Right atrium auricular region (tissue), 2 donors: ENCODE measurements at regions not wholly inside any gene's neighbourhood (a gene's known extent, or its start where the extent isn't known, plus 50 kb on each side); places are given as distances from the start of the nearest gene placed in this dataset.
A peak's percentile ranks its signal among the peaks of the same experiment; 100 is the strongest.

Experiments used
- DNase-seq: peaks from one replicate; pipeline ENCODE4 v3.0.0-alpha.2; 2019; ENCODE audit warnings: low spot score
- H3K27ac ChIP-seq, 2 donors: fragments of 200-600 bp; sonication (generic); 1 replicate in 1 of 2; 2 replicates in 1 of 2; pipeline ENCODE4 v1.5.1; 2016 to 2019
- H3K27me3 ChIP-seq, 2 donors: fragments of 200-600 bp; sonication (generic); one replicate each; pipeline versions ENCODE4 v1.5.1 to v1.6.0; 2017 to 2019
- H3K36me3 ChIP-seq: fragments of 200-600 bp; sonication (generic); one replicate; pipeline ENCODE4 v1.5.1; 2016
- H3K4me1 ChIP-seq, 2 donors: fragments of 200-600 bp; sonication (generic); one replicate each; pipeline versions ENCODE4 v1.5.1 to v1.6.0; 2017 to 2019
- H3K4me3 ChIP-seq, 2 donors: fragments of 200-600 bp; sonication (generic); 1 replicate in 1 of 2; 2 replicates in 1 of 2; pipeline ENCODE4 v1.5.1; 2017 to 2019; ENCODE audit warnings: mild to moderate bottlenecking in 1 of 2, moderate library complexity in 1 of 2
- H3K9me3 ChIP-seq, 2 donors: fragments of 200-600 bp; sonication (generic); one replicate each; pipeline ENCODE4 v1.5.1; 2019
- CTCF ChIP-seq, 2 donors: fragments of 200-600 bp; sonication (generic); IDR thresholded peaks; one replicate each; pipeline ENCODE4 v1.5.1; 2019; ENCODE audit warnings: antibody characterized with exemption in 2 of 2

GRCh38 chr3:70868561-70868960 lies 556.1 kb upstream of the MDFIC2 start:
- DNase-seq = no peak
- Histone ChIP-seq H3K36me3 (no peaks in the 10 kb centered on the region), H3K27ac (no peak overlapping the region), H3K4me3 (no peak overlapping the region), H3K27me3 (no peaks in the 10 kb centered on the region), H3K4me1 (no peaks in the 10 kb centered on the region), H3K9me3 (peaks cover 0 to 8% of the 10 kb centered on the region in 2 donors)
- TF ChIP-seq CTCF (IDR thresholded peaks at IDR 0.05) = no peak

GRCh38 chr3:70863049-70863448 lies 550.6 kb upstream of the MDFIC2 start:
- Histone ChIP-seq H3K9me3 (peaks cover 0 to 8% of the 10 kb centered on the region in 2 donors), H3K4me3 (no peak overlapping the region), H3K27me3 (no peaks in the 10 kb centered on the region), H3K36me3 (no peaks in the 10 kb centered on the region), H3K27ac (peak overlapping the region in 1 of 2 donors; percentile 47), H3K4me1 (peaks cover 0 to 9% of the 10 kb centered on the region in 2 donors)
- no peak for TF ChIP-seq CTCF (IDR thresholded peaks at IDR 0.05)
- DNase-seq = no peak

- TF ChIP-seq CTCF (IDR thresholded peaks at IDR 0.05) = no peak
- H3K9me3 ChIP-seq = peaks cover 0 to 8% of the 10 kb centered on the region in 2 donors
- H3K27ac ChIP-seq = peak overlapping the region in 1 of 2 donors; percentile 53
- peaks cover 0 to 9% of the 10 kb centered on the region in 2 donors for H3K4me1 ChIP-seq
- H3K27me3 ChIP-seq = no peaks in the 10 kb centered on the region
- no peak for DNase-seq
- no peaks in the 10 kb centered on the region for H3K36me3 ChIP-seq
- H3K4me3 ChIP-seq = no peak overlapping the region
Observed at GRCh38 chr3:70861855-70862254, 549.4 kb upstream of the MDFIC2 start.

GRCh38 chr3:70861234-70861633 lies 548.8 kb upstream of the MDFIC2 start:
- Histone ChIP-seq H3K27me3 (no peaks in the 10 kb centered on the region), H3K27ac (peak overlapping the region in 1 of 2 donors; percentile 53), H3K4me3 (no peak overlapping the region), H3K9me3 (peaks cover 0 to 8% of the 10 kb centered on the region in 2 donors), H3K4me1 (peaks cover 0 to 9% of the 10 kb centered on the region in 2 donors), H3K36me3 (no peaks in the 10 kb centered on the region)
- no peak for TF ChIP-seq CTCF (IDR thresholded peaks at IDR 0.05)
- DNase-seq = no peak

- H3K36me3 ChIP-seq = no peaks in the 10 kb centered on the region
- no peak for DNase-seq
- no peaks in the 10 kb centered on the region for H3K9me3 ChIP-seq
- H3K4me1 ChIP-seq = peaks cover 0 to 9% of the 10 kb centered on the region in 2 donors
- TF ChIP-seq CTCF (IDR thresholded peaks at IDR 0.05) = no peak
- H3K4me3 ChIP-seq = no peak overlapping the region
- no peak overlapping the region for H3K27ac ChIP-seq
- no peaks in the 10 kb centered on the region for H3K27me3 ChIP-seq
Observed at GRCh38 chr3:70857916-70858315, 545.5 kb upstream of the MDFIC2 start.

- Histone ChIP-seq H3K4me3 (no peak overlapping the region), H3K4me1 (peaks cover 0 to 7% of the 10 kb centered on the region in 2 donors), H3K27me3 (no peaks in the 10 kb centered on the region), H3K9me3 (no peaks in the 10 kb centered on the region), H3K27ac (no peak overlapping the region), H3K36me3 (no peaks in the 10 kb centered on the region)
- DNase-seq = no peak
- no peak for TF ChIP-seq CTCF (IDR thresholded peaks at IDR 0.05)
Observed at GRCh38 chr3:70856414-70857162, 544.1 kb upstream of the MDFIC2 start.
